ENCODE measurements at regions not wholly inside any gene's neighbourhood (a gene's known extent, or its start where the extent isn't known, plus 50 kb on each side); places are given as distances from the start of the nearest gene placed in this dataset.
A peak's percentile ranks its signal among the peaks of the same experiment; 100 is the strongest.

GRCh38 chr2:225340923-225341322 is 58.6 kb upstream of the NYAP2 start:
- no peak for DNase-seq

GRCh38 chr2:225337183-225337582 is 62.3 kb upstream of the NYAP2 start:
- no peak for DNase-seq

GRCh38 chr2:225334514-225334913 is 65.0 kb upstream of the NYAP2 start:
- DNase-seq, result no peak

DNA sequence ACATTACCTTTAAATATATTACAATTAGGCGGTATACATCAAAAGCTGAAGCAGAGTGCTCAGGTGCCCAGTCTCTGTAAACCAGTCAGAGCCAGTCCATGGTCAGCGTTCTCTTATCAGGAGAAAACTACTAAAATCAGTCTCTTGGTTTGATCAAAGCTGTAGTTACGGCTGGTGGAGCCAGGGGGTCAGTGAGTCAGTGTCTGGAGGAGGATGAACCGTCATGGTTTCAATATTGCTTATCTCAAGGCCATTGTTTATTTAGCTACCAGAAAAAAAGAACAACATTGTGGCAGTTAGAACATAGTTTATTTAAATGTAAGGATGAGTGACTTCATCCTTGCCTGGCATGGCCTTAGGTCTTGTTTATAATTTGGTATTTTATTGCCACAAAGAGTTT is 71.3 kb upstream of the NYAP2 start:
- DNase-seq, result no peak

GRCh38 chr2:225326969-225327368 is 72.5 kb upstream of the NYAP2 start:
- DNase-seq, result no peak

- no peak for DNase-seq
These were observed 79.6 kb upstream of the NYAP2 start for GRCh38 chr2:225319872-225320271.

DNA sequence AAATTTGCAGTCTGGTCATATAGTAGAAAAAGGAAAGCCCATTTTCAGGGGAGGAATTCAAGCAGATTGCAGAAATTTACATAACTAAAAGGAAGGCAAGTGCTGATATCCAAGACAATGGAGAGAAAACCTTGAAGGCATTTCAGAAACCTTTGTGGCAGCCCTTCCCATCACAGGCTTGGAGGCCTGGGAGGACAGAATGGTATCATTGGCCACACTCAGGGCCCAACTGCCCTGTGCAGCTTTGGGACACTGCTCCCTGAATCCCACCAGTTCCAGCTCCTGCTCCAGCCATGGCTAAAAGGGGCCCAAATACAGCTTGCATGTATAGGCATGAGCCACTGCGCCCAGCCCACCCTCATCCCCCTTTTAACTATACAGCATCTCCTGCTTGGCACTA is 81.1 kb upstream of the NYAP2 start:
- DNase-seq, result no peak

DNA sequence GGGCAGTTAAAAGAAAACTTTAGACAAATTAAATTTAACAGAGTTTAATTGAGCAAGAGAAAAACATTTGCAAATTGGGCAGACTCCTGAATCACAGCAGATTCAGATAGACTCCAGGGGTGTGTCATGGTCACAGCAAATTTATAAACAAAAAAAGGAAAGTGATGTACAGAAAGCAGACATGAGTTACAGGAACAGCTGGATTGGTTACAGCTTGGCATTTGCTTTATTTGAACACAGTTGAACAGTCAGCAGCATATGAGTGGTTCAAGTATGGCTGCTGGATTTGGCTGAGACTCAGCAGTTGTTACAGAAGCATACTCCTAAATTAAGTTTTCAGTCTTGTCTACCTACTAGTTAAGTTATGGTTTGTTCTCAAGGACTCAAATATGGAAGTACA is 82.3 kb upstream of the NYAP2 start:
- no peak for DNase-seq

GRCh38 chr2:225310745-225311144 is 88.8 kb upstream of the NYAP2 start:
- DNase-seq, result no peak

DNA sequence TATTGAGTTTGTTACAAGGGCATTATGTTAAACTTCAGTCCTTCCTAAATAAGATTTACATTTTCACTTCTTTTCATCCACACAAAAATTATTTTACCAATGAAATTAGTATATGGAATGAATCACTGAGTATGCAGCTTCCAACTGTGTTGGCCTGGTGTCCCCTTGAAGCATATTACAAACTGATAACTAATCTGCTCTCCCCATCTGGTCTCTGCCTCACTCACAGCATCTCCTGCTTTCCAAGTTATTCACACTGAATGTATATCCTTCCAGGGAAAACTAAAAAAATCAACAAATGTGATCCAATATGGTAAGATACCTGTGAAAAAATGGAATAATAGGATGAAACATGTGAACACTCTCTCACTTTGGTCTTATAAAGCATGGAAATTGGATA is 90.0 kb upstream of the NYAP2 start:
- no peak for DNase-seq

DNA sequence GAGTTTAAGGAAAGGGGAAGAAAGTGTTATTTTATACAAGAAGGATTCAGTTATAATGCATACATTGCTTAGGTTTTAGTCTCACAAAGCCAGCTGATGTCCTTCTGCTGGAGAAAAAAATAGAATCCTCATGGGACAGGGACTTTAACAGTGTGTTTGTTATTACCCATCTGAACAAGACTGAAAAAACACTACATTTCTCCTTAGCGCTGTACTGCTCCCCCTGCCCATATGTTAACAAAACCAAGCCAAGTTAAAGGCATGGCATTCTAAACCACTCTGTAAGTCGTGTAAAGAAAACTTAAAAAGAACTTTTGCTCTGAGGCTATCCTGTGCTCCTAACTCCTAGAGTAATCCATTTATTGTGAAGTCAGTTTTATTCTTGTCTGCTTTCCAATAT is 102.6 kb upstream of the NYAP2 start:
- no peak for DNase-seq

DNA sequence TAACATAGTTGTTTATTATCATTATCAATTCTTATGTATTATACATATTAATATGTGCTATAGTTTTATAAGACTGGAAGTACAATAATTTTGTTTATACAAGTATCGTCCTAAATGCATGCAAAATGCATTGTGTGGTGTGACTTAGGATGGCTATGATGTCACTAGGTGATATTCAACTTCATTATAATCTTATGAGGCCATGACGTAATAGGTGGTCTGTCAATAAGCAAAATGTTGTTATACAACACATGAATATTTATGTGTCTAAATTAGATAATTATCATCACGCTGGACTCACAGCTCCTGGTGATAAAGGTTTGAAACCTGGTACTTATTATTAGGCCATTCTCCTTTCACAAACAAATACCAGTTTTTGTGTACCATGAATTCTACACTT is 104.4 kb upstream of the NYAP2 start:
- DNase-seq, result no peak

GRCh38 chr2:225293638-225294037 is 105.9 kb upstream of the NYAP2 start:
- no peak for DNase-seq

DNA sequence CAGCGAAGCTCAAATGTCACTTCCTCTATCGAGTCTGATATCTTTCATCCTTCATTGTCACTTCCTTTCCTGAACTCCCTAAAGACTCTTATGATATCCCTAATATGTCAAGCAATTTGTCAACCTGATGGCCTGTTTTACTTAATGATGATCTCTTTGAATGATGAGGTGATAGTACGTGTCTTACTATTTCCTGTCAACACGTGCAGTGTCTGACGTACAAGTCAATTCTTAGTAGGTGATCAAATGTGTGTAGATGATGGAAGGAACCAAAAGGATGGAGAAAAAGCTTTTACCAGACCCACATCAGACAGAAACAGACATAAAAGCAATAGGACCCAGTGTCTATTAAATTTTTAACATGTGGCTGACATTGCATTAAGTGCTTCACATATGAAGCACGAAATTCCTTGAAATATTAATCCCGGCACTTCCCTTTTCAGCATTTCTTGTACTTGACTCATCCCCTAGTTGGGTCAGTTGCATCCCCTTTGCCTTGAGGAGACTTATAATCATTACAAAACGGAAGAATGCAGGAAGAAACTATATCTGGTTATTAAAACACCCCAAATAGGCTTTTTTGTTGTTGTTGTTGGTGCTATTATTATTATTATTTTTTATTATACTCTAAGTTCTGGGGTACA is 108.6 kb upstream of the NYAP2 start:
- DNase-seq, result no peak

- DNase-seq, result no peak
These were observed 109.9 kb upstream of the NYAP2 start for GRCh38 chr2:225289659-225290058.

DNA sequence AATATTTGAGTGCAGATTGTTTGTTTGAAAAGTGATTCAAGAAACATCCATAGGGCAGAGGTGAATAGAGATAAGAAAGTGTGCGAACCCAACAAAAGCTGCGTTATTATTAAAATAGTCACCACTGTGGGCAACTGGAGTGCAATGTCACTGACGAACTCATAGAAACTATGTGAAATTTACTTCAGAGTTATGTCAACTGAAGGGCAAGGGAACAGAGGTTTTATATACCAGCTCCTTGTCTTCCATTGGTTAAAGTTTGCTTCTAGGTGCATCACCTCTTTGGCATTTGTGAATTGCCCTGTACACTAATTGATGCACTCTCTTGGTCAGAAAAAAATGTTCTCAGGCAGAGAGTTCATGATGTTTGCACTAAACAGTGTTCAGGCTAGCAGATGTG is 110.5 kb upstream of the NYAP2 start:
- DNase-seq, result no peak

- DNase-seq, result peak; percentile 29
These were observed 116.4 kb upstream of the NYAP2 start for GRCh38 chr2:225282858-225283710.

DNA sequence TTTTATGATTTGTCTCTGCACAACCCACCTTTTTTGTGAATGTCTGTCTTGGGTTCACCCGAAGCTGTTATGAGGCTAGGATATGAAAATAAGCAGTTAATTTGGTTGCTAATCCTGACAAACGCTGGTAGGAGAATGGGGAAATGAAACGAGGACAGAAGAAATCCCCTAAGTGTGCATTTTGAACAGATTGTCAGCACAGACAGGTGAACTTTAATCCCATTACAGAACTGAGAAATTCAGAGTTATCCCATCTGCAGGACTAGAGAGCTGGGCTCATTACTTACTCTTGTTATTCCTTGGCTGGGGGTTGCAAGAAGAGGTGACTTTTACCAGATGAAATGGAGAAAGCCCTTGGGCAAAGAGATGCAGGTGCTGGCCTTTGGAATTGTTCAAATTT is 123.3 kb upstream of the NYAP2 start:
- no peak for DNase-seq

DNA sequence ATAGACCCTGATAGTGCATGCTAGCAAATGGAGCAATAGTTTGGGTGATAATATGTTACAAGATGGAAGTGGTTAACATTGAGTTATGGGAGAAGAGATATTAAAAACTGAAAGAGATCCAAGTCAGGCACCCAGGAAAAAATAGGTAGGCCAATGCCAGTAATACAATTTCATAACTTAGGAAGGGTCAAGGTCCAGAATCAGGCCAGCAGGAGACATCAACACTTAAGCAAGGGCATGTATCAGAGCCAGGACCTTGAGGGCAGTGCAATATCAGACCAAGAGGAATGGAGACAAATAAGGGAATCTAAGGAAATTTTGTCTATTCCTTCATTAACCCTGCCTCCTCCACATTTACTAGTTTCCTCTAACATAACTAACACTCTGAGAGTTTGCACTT is 124.1 kb upstream of the NYAP2 start:
- no peak for DNase-seq

DNA sequence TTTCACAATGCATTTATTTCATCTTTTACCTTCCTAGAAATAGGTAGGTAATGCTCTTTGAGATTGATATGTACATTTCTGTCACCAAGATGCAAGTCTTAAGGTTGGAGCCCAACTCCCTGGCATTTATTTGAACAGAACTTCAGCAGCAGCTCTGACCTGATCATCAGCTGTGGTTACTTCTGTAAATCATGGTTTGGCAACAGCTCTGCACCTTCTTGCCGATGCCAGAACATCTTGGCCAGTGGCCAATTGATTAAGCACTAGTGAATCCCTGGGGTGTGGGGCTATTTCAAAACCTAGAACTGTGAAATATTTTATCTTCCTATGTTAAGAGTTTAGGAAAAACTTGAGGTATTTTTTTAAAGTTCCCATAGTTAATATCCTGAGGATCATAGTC is 124.8 kb upstream of the NYAP2 start:
- no peak for DNase-seq

DNA sequence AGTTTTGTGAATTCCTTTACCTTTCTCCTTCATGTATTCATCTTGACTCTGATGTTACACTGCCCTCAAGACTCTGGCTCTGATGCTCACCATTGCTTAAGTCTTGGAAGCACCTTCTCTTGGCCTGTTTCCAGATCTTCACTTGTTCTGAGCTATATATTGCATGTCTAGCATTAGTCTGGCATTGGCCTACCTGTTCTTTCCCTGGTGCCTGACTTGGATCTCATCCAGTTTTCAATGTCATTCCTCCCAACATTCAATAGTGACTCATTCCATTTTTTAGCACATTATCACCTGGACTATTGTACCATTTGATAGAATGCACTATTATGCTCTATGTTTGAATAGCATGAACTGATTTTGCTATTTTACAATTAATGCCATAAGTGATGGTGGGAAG is 127.3 kb upstream of the NYAP2 start:
- DNase-seq, result no peak

GRCh38 chr2:225270861-225271260 is 128.6 kb upstream of the NYAP2 start:
- peak; percentile 24 for DNase-seq

DNA sequence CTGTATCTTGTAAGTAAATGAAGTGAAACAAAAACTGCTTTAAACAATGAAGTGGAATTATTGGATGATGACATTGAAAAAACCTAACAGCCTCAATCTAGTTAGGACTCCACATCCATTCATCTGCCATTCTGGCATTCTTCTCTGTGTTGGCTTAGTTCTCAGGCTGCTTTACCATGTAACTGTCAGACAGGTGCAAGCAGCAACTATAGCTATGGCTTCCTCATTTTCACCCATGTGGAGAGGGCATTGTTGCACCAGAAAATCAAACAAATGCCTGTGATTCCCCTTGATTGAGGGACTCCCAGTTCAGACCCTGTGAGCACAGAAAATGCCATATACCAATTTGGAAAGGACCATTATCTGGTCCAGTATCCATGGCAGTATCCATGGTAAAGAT is 129.5 kb upstream of the NYAP2 start:
- no peak for DNase-seq

DNA sequence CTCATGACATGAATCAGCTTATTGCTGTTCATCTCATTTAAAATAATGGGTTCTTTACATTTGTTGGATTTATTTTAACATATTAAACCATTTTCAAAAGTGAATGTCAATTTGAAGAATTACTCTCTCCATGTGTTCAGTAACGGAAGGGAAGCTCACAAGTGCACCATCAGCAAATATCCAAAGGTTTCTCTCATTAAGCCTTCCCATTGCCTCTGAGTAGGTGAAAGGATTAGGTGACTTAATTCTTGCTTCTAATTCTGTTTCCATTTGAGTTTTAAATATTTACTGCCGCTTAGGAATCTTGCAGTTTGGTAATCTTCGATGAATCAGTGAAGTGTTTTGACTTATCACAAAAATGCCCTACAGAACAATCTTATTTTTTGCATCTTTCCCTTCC is 145.1 kb upstream of the NYAP2 start:
- DNase-seq, result no peak

DNA sequence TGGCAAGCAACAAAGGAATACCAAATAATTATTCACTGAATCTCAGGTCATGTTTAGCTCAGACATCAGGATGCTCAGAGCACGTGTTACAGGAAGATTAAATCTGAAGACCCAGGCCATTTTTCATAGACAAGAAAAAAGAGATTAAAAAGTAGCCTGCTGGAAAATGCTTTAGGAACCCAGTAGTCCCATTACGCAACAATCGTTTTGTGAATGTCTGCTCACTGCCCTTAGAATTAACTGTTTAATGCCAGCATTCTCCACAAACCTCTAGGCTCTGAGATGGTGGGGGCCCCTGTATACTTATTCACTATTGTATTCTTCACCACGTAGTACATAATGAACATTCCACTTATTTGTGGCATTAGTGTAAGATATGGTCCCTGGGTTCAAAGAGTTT is 154.6 kb upstream of the NYAP2 start:
- no peak for DNase-seq
